CD8-positive, alpha-beta memory T cell (primary cell): ENCODE measurements at regions not wholly inside any gene's neighbourhood (a gene's known extent, or its start where the extent isn't known, plus 50 kb on each side); places are given as distances from the start of the nearest gene placed in this dataset.

Source experiments
- CTCF ChIA-PET: fragments of 350-600 bp; sonication (Branson Sonifier 250); formaldehyde crosslinking; loops from one replicate; lab custom pipeline; 2021; ENCODE audit warnings: antibody characterized with exemption; lab: Charles Lee
- POLR2A ChIA-PET: fragments of 350-600 bp; sonication (Branson Sonifier 250); formaldehyde crosslinking; loops from one replicate; lab custom pipeline; 2021; ENCODE audit warnings: antibody characterized with exemption; lab: Charles Lee
- DNase-seq, 5 donors: peaks; one replicate each; pipeline versions ENCODE4 v3.0.0 to v3.0.0-alpha.2; 2020 to 2022; ENCODE audit warnings: mixed read lengths in 1 of 5
- H3K27ac ChIP-seq: one replicate; pipeline ENCODE4 v1.7.0; 2013; ENCODE audit warnings: low read depth, mild to moderate bottlenecking, low read length, moderate library complexity
- H3K27me3 ChIP-seq: 2 replicates; pipeline ENCODE4 v1.7.0; 2013; ENCODE audit warnings: low read length, mild to moderate bottlenecking; ENCODE audit not compliant: insufficient read depth, poor library complexity, severe bottlenecking
- H3K36me3 ChIP-seq: 2 replicates; pipeline ENCODE4 v1.7.0; 2013; ENCODE audit warnings: mild to moderate bottlenecking, low read length, moderate library complexity; ENCODE audit not compliant: insufficient read depth
- H3K4me1 ChIP-seq: 2 replicates; pipeline ENCODE4 v1.7.0; 2013; ENCODE audit warnings: mild to moderate bottlenecking, low read length, moderate library complexity; ENCODE audit not compliant: insufficient read depth
- H3K4me3 ChIP-seq: 2 replicates; pipeline ENCODE4 v1.7.0; 2013; ENCODE audit warnings: mild to moderate bottlenecking, low read length
- H3K9me3 ChIP-seq: 2 replicates; pipeline ENCODE4 v1.7.0; 2013; ENCODE audit warnings: mild to moderate bottlenecking, low read length
- H3K27ac Mint-ChIP-seq, 8 donors: one replicate each; pipeline ENCODE4 v1.8.0; 2020 to 2021; ENCODE audit warnings: mixed read lengths in 8 of 8, mild to moderate bottlenecking in 6 of 8, inconsistent platforms in 3 of 8, moderate library complexity in 3 of 8
- H3K27me3 Mint-ChIP-seq, 2 donors: one replicate each; pipeline ENCODE4 v1.8.0; 2020 to 2021; ENCODE audit warnings: mixed read lengths in 2 of 2, mild to moderate bottlenecking in 1 of 2, moderate library complexity in 1 of 2
- H3K36me3 Mint-ChIP-seq, 3 donors: one replicate each; pipeline ENCODE4 v1.8.0; 2020 to 2021; ENCODE audit warnings: mixed read lengths in 3 of 3, inconsistent platforms in 1 of 3, mild to moderate bottlenecking in 1 of 3
- H3K4me1 Mint-ChIP-seq, 3 donors: one replicate each; pipeline ENCODE4 v1.8.0; 2020 to 2021; ENCODE audit warnings: mixed read lengths in 3 of 3, inconsistent platforms in 1 of 3, mild to moderate bottlenecking in 1 of 3
- H3K4me3 Mint-ChIP-seq, 7 donors: one replicate each; pipeline ENCODE4 v1.8.0; 2020 to 2021; ENCODE audit warnings: mixed read lengths in 7 of 7, mild to moderate bottlenecking in 6 of 7, moderate library complexity in 4 of 7, inconsistent platforms in 2 of 7
- H3K9me3 Mint-ChIP-seq, 5 donors: one replicate each; pipeline ENCODE4 v1.8.0; 2020 to 2022; ENCODE audit warnings: mixed read lengths in 5 of 5, mild to moderate bottlenecking in 3 of 5, moderate library complexity in 2 of 5, inconsistent platforms in 1 of 5

GRCh38 chr4:175198056-175198455 is 279.9 kb downstream of the ADAM29 start:
- H3K27me3 Mint-ChIP-seq = no peaks in the 10 kb centered on the region
- no peak overlapping the region for H3K27ac ChIP-seq
- ChIA-PET POLR2A (no interaction called here), CTCF (interaction anchor here (0.6 kb wide), 1 partner anchor 528 kb away, joined by 3 read pairs; no protein-coding TSS in a partner anchor)
- H3K36me3 Mint-ChIP-seq = no peaks in the 10 kb centered on the region
- H3K4me3 Mint-ChIP-seq = no peak overlapping the region
- no peaks in the 10 kb centered on the region for H3K4me1 ChIP-seq
- no peak overlapping the region for H3K27ac Mint-ChIP-seq
- no peaks in the 10 kb centered on the region for H3K27me3 ChIP-seq
- H3K9me3 Mint-ChIP-seq = peaks cover 0 to 14% (median 3%) of the 10 kb centered on the region in 5 donors
- no peak overlapping the region for H3K4me3 ChIP-seq
- no peak for DNase-seq
- H3K4me1 Mint-ChIP-seq = no peaks in the 10 kb centered on the region
- no peaks in the 10 kb centered on the region for H3K9me3 ChIP-seq
- no peaks in the 10 kb centered on the region for H3K36me3 ChIP-seq

DNA sequence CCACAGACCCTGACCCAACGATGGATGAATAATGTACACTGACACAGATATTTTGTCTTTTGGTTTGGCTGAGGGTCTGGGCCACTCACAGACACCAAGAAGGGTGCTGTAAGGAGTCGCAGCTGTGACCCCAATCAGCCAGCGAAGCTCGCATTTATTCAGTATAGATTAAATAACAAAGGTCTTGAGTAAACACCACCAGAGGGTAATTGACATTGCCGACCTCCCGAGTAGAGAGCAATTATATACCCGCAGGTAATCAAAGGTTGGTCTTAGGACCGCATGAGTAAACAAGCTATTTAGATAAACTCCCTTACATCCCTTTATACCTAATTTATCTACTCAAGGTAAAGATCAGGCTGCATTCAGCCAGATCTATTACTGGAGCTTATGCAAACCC is 297.1 kb downstream of the ADAM29 start:
- peaks cover 6 to 23% (median 15%) of the 10 kb centered on the region in 5 donors for H3K9me3 Mint-ChIP-seq
- CTCF ChIA-PET = no interaction called here

DNA sequence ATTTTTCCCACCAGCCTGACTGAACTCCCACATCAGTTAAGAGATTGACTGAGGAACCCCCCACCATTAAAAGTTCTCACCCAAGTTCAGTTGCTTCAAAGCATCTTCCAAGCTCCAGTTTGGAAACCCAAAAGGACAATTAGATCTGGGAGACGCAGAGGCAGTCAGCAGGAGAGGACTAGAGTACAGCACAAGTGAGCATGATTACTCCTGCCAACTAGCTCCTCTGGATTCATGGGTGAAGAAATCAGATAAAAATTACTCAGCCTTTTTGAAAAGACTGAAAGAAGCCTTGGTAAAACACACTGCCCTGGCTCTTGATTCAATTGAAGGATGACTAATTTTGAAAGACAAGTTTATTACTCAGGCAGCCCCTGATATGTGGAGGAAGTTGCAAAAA is 297.5 kb downstream of the ADAM29 start:
- no peaks in the 10 kb centered on the region for H3K36me3 Mint-ChIP-seq
- H3K9me3 ChIP-seq = no peaks in the 10 kb centered on the region
- H3K27me3 ChIP-seq = no peaks in the 10 kb centered on the region
- no peak overlapping the region for H3K4me3 Mint-ChIP-seq
- no peaks in the 10 kb centered on the region for H3K4me1 ChIP-seq
- CTCF ChIA-PET = no interaction called here
- H3K9me3 Mint-ChIP-seq = peaks cover 6 to 23% (median 15%) of the 10 kb centered on the region in 5 donors
- no peaks in the 10 kb centered on the region for H3K4me1 Mint-ChIP-seq
- DNase-seq = no peak
- POLR2A ChIA-PET = no interaction called here
- no peak overlapping the region for H3K27ac Mint-ChIP-seq
- no peaks in the 10 kb centered on the region for H3K36me3 ChIP-seq
- H3K27me3 Mint-ChIP-seq = no peaks in the 10 kb centered on the region
- H3K4me3 ChIP-seq = no peak overlapping the region
- H3K27ac ChIP-seq = no peak overlapping the region

More for the DNA sequence above, 297.1 kb downstream of the ADAM29 start:
- Histone ChIP-seq H3K27ac (no peak overlapping the region), H3K27me3 (no peaks in the 10 kb centered on the region), H3K36me3 (no peaks in the 10 kb centered on the region), H3K4me1 (no peaks in the 10 kb centered on the region), H3K9me3 (no peaks in the 10 kb centered on the region), H3K4me3 (no peak overlapping the region)
- Mint-ChIP-seq H3K36me3 (no peaks in the 10 kb centered on the region), H3K27ac (no peak overlapping the region), H3K4me3 (no peak overlapping the region), H3K27me3 (no peaks in the 10 kb centered on the region), H3K4me1 (no peaks in the 10 kb centered on the region)
- POLR2A ChIA-PET = no interaction called here
- DNase-seq = no peak

DNA sequence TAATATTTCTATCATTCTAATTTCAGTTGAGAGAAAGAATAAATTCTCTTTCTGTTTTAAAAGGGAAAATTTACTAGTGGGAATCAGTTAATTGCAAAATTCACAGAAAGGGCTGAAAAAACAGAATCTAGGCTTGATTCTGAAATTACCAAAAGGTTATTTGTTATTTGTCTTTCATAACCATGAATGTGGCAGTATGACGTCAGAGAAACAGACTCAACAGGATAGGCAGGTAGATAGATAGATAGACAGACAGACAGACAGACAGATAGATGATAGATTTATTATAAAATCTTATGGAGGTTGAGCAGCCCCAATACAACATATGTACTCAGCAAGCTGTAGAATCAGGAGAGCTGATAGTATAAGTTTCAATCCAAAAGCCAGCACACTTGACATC is 311.0 kb downstream of the ADAM29 start:
- Histone ChIP-seq H3K36me3 (no peaks in the 10 kb centered on the region), H3K4me1 (no peaks in the 10 kb centered on the region), H3K27ac (no peak overlapping the region), H3K9me3 (peaks cover 3% of the 10 kb centered on the region), H3K4me3 (no peak overlapping the region), H3K27me3 (no peaks in the 10 kb centered on the region)
- Mint-ChIP-seq H3K36me3 (no peaks in the 10 kb centered on the region), H3K27me3 (no peaks in the 10 kb centered on the region), H3K9me3 (peaks cover 0 to 6% (median 0%) of the 10 kb centered on the region in 5 donors), H3K4me3 (no peak overlapping the region), H3K4me1 (no peaks in the 10 kb centered on the region), H3K27ac (no peak overlapping the region)
- CTCF ChIA-PET = no interaction called here
- no peak for DNase-seq
- POLR2A ChIA-PET = no interaction called here

DNA sequence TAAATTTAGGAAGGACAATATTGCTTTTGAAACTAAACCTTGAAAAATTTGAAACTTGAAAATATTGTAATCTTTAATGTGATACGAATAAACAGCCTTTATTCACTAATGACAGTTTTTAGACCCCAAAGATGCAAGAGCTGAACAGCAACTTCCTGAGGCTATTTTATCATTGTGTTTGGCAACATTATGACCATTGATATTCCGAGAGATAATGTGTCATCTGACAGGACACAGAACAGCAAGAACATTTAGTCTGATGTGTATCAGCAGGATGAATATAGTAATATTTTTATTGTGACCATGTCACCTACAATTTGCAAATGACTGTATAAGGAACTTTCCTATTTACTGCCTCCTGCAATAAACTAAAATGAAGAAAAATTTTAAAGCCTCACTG is 316.0 kb downstream of the ADAM29 start:
- H3K27me3 Mint-ChIP-seq = no peaks in the 10 kb centered on the region
- no peaks in the 10 kb centered on the region for H3K36me3 Mint-ChIP-seq
- H3K9me3 Mint-ChIP-seq = peaks cover 0 to 10% (median 3%) of the 10 kb centered on the region in 5 donors
- no peaks in the 10 kb centered on the region for H3K4me1 ChIP-seq
- DNase-seq = no peak
- H3K27ac Mint-ChIP-seq = no peak overlapping the region
- H3K4me3 Mint-ChIP-seq = no peak overlapping the region
- H3K4me3 ChIP-seq = no peak overlapping the region
- POLR2A ChIA-PET = no interaction called here
- no peaks in the 10 kb centered on the region for H3K27me3 ChIP-seq
- H3K36me3 ChIP-seq = no peaks in the 10 kb centered on the region
- H3K9me3 ChIP-seq = no peaks in the 10 kb centered on the region
- H3K4me1 Mint-ChIP-seq = no peaks in the 10 kb centered on the region
- no peak overlapping the region for H3K27ac ChIP-seq
- CTCF ChIA-PET = no interaction called here

DNA sequence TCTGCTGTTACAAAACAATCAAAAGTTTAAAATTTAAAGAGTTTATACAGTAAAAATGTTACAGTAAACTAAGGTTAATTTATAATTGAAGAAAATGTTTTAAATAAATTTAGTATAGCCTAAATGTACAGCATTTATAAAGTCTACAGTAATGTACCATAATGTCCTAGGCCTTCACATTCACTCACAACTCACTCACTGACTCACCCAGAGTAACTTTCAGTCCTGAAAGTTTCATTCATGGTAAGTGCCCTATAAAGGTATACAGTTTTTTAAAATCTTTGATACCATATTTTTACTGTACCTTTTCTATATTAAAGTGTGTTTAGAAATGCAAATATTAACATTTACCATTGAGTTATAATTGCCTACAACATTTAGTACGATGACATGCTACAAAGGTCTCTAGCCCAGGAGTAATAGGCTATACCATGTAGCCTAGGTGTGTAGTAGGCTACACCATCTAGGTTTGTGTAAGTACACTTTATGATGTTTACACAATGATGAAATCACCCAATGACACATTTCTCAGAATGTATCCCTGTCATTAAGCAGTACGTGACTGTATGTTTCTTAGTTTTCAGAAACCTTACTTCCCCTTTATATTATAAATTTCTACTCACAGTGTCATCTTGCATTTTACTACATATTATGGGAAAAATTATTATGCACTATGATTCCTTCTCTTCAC is 320.8 kb downstream of the ADAM29 start:
- CTCF ChIA-PET = no interaction called here
- no peak for DNase-seq
- H3K36me3 Mint-ChIP-seq = no peaks in the 10 kb centered on the region
- H3K4me3 Mint-ChIP-seq = no peak overlapping the region
- Histone ChIP-seq H3K4me1 (no peaks in the 10 kb centered on the region), H3K9me3 (no peaks in the 10 kb centered on the region), H3K36me3 (no peaks in the 10 kb centered on the region), H3K27ac (no peak overlapping the region), H3K27me3 (no peaks in the 10 kb centered on the region), H3K4me3 (no peak overlapping the region)
- H3K9me3 Mint-ChIP-seq = peaks cover 0 to 11% (median 3%) of the 10 kb centered on the region in 5 donors
- POLR2A ChIA-PET = no interaction called here
- H3K27ac Mint-ChIP-seq = no peak overlapping the region
- H3K4me1 Mint-ChIP-seq = no peaks in the 10 kb centered on the region
- H3K27me3 Mint-ChIP-seq = no peaks in the 10 kb centered on the region

DNA sequence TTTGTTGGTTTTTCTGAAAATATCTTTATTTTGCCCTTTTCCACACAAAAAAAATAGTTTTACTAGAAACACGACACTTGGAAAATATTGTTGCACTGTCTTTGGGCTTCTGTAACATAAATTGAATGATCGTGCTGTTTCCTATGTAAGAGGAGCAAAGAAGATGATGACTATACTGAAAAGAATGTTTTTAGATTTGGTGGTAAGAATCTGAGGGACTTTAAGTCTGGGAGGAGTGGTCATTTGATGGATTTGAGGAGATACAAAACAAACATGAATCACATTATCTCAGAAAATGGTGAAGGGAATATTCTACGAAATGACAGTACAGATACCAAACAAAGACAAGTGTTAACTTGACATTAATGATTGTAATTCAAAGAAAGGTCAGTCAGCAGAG is 328.8 kb downstream of the ADAM29 start:
- no peaks in the 10 kb centered on the region for H3K27me3 ChIP-seq
- no peaks in the 10 kb centered on the region for H3K4me1 ChIP-seq
- H3K27ac Mint-ChIP-seq = no peak overlapping the region
- no peak for DNase-seq
- POLR2A ChIA-PET = no interaction called here
- no peaks in the 10 kb centered on the region for H3K36me3 Mint-ChIP-seq
- no peaks in the 10 kb centered on the region for H3K36me3 ChIP-seq
- H3K27me3 Mint-ChIP-seq = no peaks in the 10 kb centered on the region
- no peaks in the 10 kb centered on the region for H3K9me3 ChIP-seq
- H3K4me3 Mint-ChIP-seq = no peak overlapping the region
- CTCF ChIA-PET = no interaction called here
- H3K9me3 Mint-ChIP-seq = peaks cover 2 to 24% (median 6%) of the 10 kb centered on the region in 5 donors
- no peak overlapping the region for H3K4me3 ChIP-seq
- no peak overlapping the region for H3K27ac ChIP-seq
- H3K4me1 Mint-ChIP-seq = no peaks in the 10 kb centered on the region

DNA sequence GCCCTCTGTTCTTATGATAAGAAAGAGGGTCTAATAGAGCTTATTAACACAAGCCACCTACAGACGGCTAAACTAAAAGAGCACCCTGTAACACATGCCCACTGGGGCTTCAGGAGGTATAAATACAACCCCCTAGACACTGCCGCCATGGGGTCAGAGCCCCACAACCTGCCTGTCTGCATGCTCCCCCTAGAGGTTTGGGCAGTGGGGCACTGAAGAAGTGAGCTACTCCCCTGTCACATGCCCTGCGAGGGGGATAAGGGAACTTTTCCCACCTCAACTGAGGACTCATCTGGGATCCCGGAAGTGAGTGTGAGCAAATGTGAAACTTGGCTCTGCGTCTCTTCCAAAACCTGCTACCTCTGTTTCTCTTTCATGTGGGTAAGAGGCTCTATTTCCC is 334.5 kb downstream of the ADAM29 start:
- Mint-ChIP-seq H3K27ac (no peak overlapping the region), H3K4me1 (no peaks in the 10 kb centered on the region), H3K4me3 (no peak overlapping the region), H3K9me3 (peaks cover 1 to 18% (median 4%) of the 10 kb centered on the region in 5 donors), H3K36me3 (no peaks in the 10 kb centered on the region), H3K27me3 (no peaks in the 10 kb centered on the region)
- POLR2A ChIA-PET = no interaction called here
- Histone ChIP-seq H3K36me3 (no peaks in the 10 kb centered on the region), H3K9me3 (no peaks in the 10 kb centered on the region), H3K4me1 (no peaks in the 10 kb centered on the region), H3K27me3 (no peaks in the 10 kb centered on the region), H3K4me3 (no peak overlapping the region), H3K27ac (no peak overlapping the region)
- DNase-seq = no peak
- CTCF ChIA-PET = no interaction called here
